OCI-LY1 (cell line): ENCODE measurements at regions not wholly inside any gene's neighbourhood (a gene's known extent, or its start where the extent isn't known, plus 50 kb on each side); places are given as distances from the start of the nearest gene placed in this dataset.

Experiments used
- CTCF ChIP-seq: fragments of 200-600 bp; sonication (generic), shearing (Covaris generic); IDR thresholded peaks from 2 replicates; pipeline ENCODE4 v1.5.1; 2017; ENCODE audit warnings: mild to moderate bottlenecking, antibody characterized with exemption, low read length, moderate library complexity, mixed read lengths
- EZH2 ChIP-seq: fragments of 200-600 bp; sonication (generic), shearing (Covaris generic); IDR thresholded peaks from 2 replicates; pipeline ENCODE4 v1.8.0; 2017; ENCODE audit warnings: borderline replicate concordance, mixed run types, mild to moderate bottlenecking, antibody characterized with exemption, low read length, moderate library complexity, mixed read lengths

GRCh38 chr3:35322070-35322469 lies 317.3 kb upstream of the ARPP21 start:
- TF ChIP-seq CTCF (no peak), EZH2 (no peak)
